ENCODE measurements at regions not wholly inside any gene's neighbourhood (a gene's known extent, or its start where the extent isn't known, plus 50 kb on each side); places are given as distances from the start of the nearest gene placed in this dataset.

GRCh38 chr5:147176422-147176821 is 58.4 kb upstream of the STK32A start:
- TF ChIP-seq GATA2 (IDR thresholded peaks at IDR 0.05; ENCODE audit: low read depth, low read length), result no peak
- no peak for TF ChIP-seq GATA3 (IDR thresholded peaks at IDR 0.05; ENCODE audit: low read depth, low read length)

Measured in SH-SY5Y (cell line).